Neural crest cell (in vitro differentiated cells): ENCODE measurements at regions not wholly inside any gene's neighbourhood (a gene's known extent, or its start where the extent isn't known, plus 50 kb on each side); places are given as distances from the start of the nearest gene placed in this dataset.
A peak's percentile ranks its signal among the peaks of the same experiment; 100 is the strongest.

Experiments used
- DNase-seq: peaks from one replicate; pipeline ENCODE4 v3.0.0; 2021; ENCODE audit warnings: low read depth, mixed read lengths, low spot score
- H3K27ac Mint-ChIP-seq: one replicate; pipeline ENCODE4 v1.8.0; 2021; ENCODE audit warnings: mild to moderate bottlenecking, mixed read lengths; ENCODE audit not compliant: unreplicated experiment
- H3K27me3 Mint-ChIP-seq: 2 replicates; pipeline ENCODE4 v1.8.0; 2021; ENCODE audit warnings: low read depth, mild to moderate bottlenecking, mixed read lengths
- H3K36me3 Mint-ChIP-seq: 2 replicates; pipeline ENCODE4 v1.8.0; 2021; ENCODE audit warnings: low read depth, mild to moderate bottlenecking, mixed read lengths
- H3K4me1 Mint-ChIP-seq: 2 replicates; pipeline ENCODE4 v1.8.0; 2021; ENCODE audit warnings: mixed read lengths
- H3K4me3 Mint-ChIP-seq: one replicate; pipeline ENCODE4 v1.8.0; 2021; ENCODE audit warnings: mild to moderate bottlenecking, mixed read lengths
- H3K9me3 Mint-ChIP-seq: 2 replicates; pipeline ENCODE4 v1.8.0; 2021; ENCODE audit warnings: mixed read lengths
- TF ChIP-seq, protein P1 (sequence below): fragments of 200-600 bp; sonication (generic); conservative IDR thresholded peaks from 2 replicates; pipeline ENCODE4 v1.5.0; 2021; ENCODE audit warnings: antibody characterized with exemption, mild to moderate bottlenecking

DNA sequence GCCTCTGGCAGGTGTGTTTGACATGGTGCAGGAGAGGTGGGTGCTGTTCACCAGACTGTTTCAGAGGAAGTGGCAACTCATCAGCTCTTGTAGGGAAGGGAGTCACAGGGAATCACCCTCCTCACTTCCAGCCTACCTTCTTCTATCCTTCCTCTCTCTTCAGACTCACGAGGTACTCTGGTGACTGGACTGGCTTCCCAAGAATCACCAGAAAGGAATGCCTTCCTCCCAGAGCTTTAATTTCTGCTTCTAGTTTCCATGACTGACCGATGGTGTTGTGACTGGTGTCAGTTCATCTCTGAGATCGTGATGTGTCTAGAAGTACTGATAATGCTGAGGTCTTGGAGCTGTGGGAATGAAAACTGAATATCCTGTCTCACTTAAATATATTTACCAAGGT lies 247.3 kb downstream of the KCTD12 start:
- no peak overlapping the region for H3K4me3 Mint-ChIP-seq
- no peaks in the 10 kb centered on the region for H3K36me3 Mint-ChIP-seq
- peaks cover 50% of the 10 kb centered on the region for H3K4me1 Mint-ChIP-seq
- TF ChIP-seq, protein P1, sequence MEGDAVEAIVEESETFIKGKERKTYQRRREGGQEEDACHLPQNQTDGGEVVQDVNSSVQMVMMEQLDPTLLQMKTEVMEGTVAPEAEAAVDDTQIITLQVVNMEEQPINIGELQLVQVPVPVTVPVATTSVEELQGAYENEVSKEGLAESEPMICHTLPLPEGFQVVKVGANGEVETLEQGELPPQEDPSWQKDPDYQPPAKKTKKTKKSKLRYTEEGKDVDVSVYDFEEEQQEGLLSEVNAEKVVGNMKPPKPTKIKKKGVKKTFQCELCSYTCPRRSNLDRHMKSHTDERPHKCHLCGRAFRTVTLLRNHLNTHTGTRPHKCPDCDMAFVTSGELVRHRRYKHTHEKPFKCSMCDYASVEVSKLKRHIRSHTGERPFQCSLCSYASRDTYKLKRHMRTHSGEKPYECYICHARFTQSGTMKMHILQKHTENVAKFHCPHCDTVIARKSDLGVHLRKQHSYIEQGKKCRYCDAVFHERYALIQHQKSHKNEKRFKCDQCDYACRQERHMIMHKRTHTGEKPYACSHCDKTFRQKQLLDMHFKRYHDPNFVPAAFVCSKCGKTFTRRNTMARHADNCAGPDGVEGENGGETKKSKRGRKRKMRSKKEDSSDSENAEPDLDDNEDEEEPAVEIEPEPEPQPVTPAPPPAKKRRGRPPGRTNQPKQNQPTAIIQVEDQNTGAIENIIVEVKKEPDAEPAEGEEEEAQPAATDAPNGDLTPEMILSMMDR: no peak
- no peaks in the 10 kb centered on the region for H3K9me3 Mint-ChIP-seq
- H3K27ac Mint-ChIP-seq: no peak overlapping the region
- no peak for DNase-seq
- H3K27me3 Mint-ChIP-seq: no peaks in the 10 kb centered on the region

DNA sequence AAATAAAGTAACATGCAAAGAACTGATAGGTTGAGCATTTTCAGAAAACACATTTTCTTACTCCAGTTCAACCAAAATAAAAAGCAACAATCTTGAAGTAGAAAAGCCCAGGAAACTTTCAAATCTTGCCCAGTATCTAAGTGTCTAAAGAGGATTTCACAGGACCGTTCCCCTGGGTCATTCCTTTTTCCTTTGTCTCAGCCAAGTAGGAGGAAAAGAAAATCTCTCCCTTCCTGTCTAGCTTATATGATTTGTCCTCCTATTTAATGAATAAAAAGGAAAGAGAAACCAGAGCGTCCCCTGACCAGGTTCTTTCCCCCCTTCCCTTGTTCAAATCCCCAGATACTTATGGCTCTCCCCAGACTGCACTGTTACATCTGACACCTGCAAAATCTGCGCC lies 248.0 kb downstream of the KCTD12 start:
- DNase-seq: no peak
- Mint-ChIP-seq H3K27me3 (no peaks in the 10 kb centered on the region), H3K4me3 (no peak overlapping the region), H3K4me1 (peaks cover 50% of the 10 kb centered on the region), H3K27ac (no peak overlapping the region), H3K9me3 (no peaks in the 10 kb centered on the region), H3K36me3 (no peaks in the 10 kb centered on the region)
- TF ChIP-seq, protein P1: no peak

DNA sequence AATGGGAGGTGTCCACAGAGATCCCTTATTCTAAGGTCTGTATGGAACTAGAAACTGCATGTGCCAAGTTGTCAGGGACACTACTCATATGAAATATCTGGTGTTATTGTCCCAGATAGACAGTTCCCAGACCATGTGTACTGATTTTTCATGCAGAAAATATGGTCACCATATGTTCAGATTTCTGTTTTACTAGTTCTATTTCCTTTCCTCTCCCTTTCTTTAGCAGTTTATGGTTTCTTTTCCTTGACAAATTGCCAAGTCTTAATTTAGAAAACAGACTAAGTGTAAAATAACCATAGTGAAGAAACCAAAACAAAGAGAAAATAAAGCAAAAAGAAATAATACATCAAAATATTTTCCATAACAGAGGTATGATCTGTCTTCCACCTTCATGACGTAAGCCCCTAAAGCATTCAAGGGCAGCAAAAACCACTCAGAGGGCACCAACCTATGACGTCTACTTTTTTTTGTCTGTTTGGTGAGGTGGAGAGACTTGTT lies 248.5 kb downstream of the KCTD12 start:
- Mint-ChIP-seq H3K9me3 (no peaks in the 10 kb centered on the region), H3K36me3 (no peaks in the 10 kb centered on the region), H3K4me3 (no peak overlapping the region), H3K27me3 (no peaks in the 10 kb centered on the region), H3K4me1 (peaks cover 50% of the 10 kb centered on the region), H3K27ac (no peak overlapping the region)
- TF ChIP-seq, protein P1: no peak
- DNase-seq: no peak

DNA sequence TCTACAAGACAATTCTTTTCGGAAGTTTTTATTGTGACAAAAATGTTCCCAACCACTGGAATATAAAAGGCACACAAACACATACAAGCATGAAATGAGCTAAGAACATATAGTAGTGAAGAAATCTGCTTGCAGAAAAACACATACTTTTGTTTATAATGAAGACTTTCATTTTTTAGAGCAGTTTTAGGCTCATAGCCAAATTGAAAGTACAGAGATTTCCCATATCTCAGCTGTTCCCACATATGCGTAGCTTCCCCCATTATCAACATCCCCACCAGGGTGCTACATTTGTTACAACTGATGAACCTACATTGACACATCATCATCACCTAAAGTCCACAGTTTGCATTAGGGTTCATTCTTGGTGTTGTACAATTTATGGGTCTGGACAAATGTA lies 249.4 kb downstream of the KCTD12 start:
- Mint-ChIP-seq H3K4me3 (no peak overlapping the region), H3K4me1 (peaks cover 45% of the 10 kb centered on the region), H3K36me3 (no peaks in the 10 kb centered on the region), H3K9me3 (no peaks in the 10 kb centered on the region), H3K27ac (no peak overlapping the region), H3K27me3 (no peaks in the 10 kb centered on the region)
- no peak for DNase-seq
- TF ChIP-seq, protein P1: no peak

DNA sequence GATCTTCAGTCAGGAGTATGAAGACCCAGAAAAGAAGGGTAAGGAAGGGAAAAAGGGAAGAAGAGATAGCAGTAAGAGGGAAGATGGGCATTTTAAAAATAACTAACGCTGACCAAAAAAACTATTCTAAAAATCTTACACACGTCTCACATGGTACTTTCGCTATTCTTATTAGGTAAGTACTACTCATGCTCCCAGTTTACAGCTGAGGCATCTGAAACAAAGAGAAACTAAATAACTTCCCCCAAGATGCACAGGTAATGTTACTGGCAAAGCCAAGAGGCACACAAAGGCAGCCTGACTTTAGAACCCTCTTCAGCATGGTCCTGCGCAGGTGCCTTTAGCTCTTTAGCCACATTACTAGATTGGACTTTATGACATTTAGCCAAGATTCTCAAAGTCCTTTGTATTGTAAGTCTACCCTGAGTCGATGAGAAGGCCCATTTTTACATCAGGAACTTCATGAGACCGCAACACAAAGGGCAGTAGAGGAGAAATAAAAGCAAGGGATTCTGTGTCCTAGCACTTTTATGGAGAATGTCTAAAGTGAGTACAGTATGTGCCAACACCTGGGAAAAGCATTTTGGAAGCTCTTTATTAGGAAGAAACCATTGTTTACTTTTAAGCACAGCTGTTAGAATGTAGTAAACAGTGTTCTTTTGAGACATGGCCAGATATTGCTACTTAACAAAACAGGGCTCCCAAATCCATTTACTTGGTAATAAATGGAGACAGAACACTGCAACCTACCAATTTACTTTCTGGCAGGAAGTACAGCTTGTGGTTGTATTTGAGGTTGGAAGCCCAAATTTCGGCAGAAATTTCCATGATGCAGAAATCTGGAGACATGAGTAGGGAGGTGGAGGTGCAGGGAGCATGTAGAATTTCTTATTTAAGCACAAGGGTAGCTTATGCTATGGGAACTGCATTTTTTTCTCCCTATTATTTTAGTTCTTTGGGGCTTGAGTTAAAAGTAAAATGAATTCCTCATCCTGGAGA lies 250.7 kb downstream of the KCTD12 start:
- H3K36me3 Mint-ChIP-seq: no peaks in the 10 kb centered on the region
- DNase-seq: no peak
- H3K27ac Mint-ChIP-seq: peak overlapping the region; percentile 7
- no peaks in the 10 kb centered on the region for H3K27me3 Mint-ChIP-seq
- no peaks in the 10 kb centered on the region for H3K9me3 Mint-ChIP-seq
- no peak overlapping the region for H3K4me3 Mint-ChIP-seq
- TF ChIP-seq, protein P1: no peak
- H3K4me1 Mint-ChIP-seq: peaks cover 44% of the 10 kb centered on the region
